DMS79 (cell line): ENCODE measurements at regions not wholly inside any gene's neighbourhood (a gene's known extent, or its start where the extent isn't known, plus 50 kb on each side); places are given as distances from the start of the nearest gene placed in this dataset.

Source experiments
- DNase-seq: peaks from one replicate; lab custom pipeline; 2025; lab: John Stamatoyannopoulos, UW

GRCh38 chr16:87052506-87052905 lies 264.7 kb downstream of the C16orf95 start:
- DNase-seq: no peak

GRCh38 chr16:87053016-87053982 lies 263.9 kb downstream of the C16orf95 start:
- DNase-seq: no peak

- no peak for DNase-seq
Measured at GRCh38 chr16:87054154-87054553, 263.0 kb downstream of the C16orf95 start.

- no peak for DNase-seq
Measured at GRCh38 chr16:87054856-87055255, 262.3 kb downstream of the C16orf95 start.

- DNase-seq: no peak
Measured at GRCh38 chr16:87056083-87056482, 261.1 kb downstream of the C16orf95 start.

GRCh38 chr16:87056551-87056950 lies 260.6 kb downstream of the C16orf95 start:
- DNase-seq: no peak

- DNase-seq: no peak
Measured at GRCh38 chr16:87057211-87057881, 259.8 kb downstream of the C16orf95 start.

GRCh38 chr16:87057951-87058560 lies 259.1 kb downstream of the C16orf95 start:
- no peak for DNase-seq

GRCh38 chr16:87058728-87059250 lies 258.4 kb downstream of the C16orf95 start:
- no peak for DNase-seq

GRCh38 chr16:87060034-87060986 lies 256.9 kb downstream of the C16orf95 start:
- DNase-seq: no peak

GRCh38 chr16:87061243-87061920 lies 255.8 kb downstream of the C16orf95 start:
- no peak for DNase-seq

- DNase-seq: no peak
Measured at GRCh38 chr16:87062569-87063442, 254.4 kb downstream of the C16orf95 start.

GRCh38 chr16:87063543-87063942 lies 253.6 kb downstream of the C16orf95 start:
- no peak for DNase-seq

- DNase-seq: no peak
Measured at GRCh38 chr16:87064731-87065445, 252.3 kb downstream of the C16orf95 start.

GRCh38 chr16:87065446-87066132 lies 251.6 kb downstream of the C16orf95 start:
- DNase-seq: no peak

GRCh38 chr16:87066133-87067002 lies 250.8 kb downstream of the C16orf95 start:
- DNase-seq: no peak

- no peak for DNase-seq
Measured at GRCh38 chr16:87067003-87067556, 250.1 kb downstream of the C16orf95 start.
